Endodermal cell (in vitro differentiated cells): ENCODE measurements at regions not wholly inside any gene's neighbourhood (a gene's known extent, or its start where the extent isn't known, plus 50 kb on each side); places are given as distances from the start of the nearest gene placed in this dataset.

Experiments
- DNase-seq: peaks from one replicate; pipeline ENCODE4 v3.0.0-alpha.2; 2017
- H3K27ac ChIP-seq: 2 replicates; pipeline ENCODE4 v1.5.1; 2013; ENCODE audit warnings: mild to moderate bottlenecking, low read depth, low read length, moderate library complexity
- H3K27me3 ChIP-seq: 2 replicates; pipeline ENCODE4 v1.6.1; 2013; ENCODE audit warnings: mild to moderate bottlenecking, low read length, moderate library complexity; ENCODE audit not compliant: insufficient read depth, control insufficient read depth, poor library complexity, severe bottlenecking
- H3K36me3 ChIP-seq: 2 replicates; pipeline ENCODE4 v1.7.0; 2013; ENCODE audit warnings: mild to moderate bottlenecking, low read length, moderate library complexity; ENCODE audit not compliant: control insufficient read depth, insufficient read depth
- H3K4me1 ChIP-seq: one replicate; pipeline ENCODE4 v1.7.0; 2013; ENCODE audit warnings: low read length; ENCODE audit not compliant: control insufficient read depth, insufficient read depth
- H3K4me3 ChIP-seq: 2 replicates; pipeline ENCODE4 v1.5.1; 2013; ENCODE audit warnings: mild to moderate bottlenecking, low read length, moderate library complexity
- H3K9ac ChIP-seq: 2 replicates; pipeline ENCODE4 v1.6.1; 2013; ENCODE audit warnings: mild to moderate bottlenecking, low read length, moderate library complexity; ENCODE audit not compliant: poor library complexity, severe bottlenecking; ENCODE audit errors: extremely low read depth
- H3K9me3 ChIP-seq: 2 replicates; pipeline ENCODE4 v1.6.1; 2013; ENCODE audit warnings: mild to moderate bottlenecking, low read length, moderate library complexity; ENCODE audit not compliant: control insufficient read depth
- H3K27ac Mint-ChIP-seq: 2 replicates; pipeline ENCODE4 v1.8.0; 2020; ENCODE audit warnings: mixed read lengths
- H3K27me3 Mint-ChIP-seq: 2 replicates; pipeline ENCODE4 v1.8.0; 2021; ENCODE audit warnings: mild to moderate bottlenecking, mixed read lengths; ENCODE audit not compliant: insufficient read depth
- H3K36me3 Mint-ChIP-seq: 2 replicates; pipeline ENCODE4 v1.8.0; 2020; ENCODE audit warnings: low read depth, mixed read lengths
- H3K4me1 Mint-ChIP-seq: 2 replicates; pipeline ENCODE4 v1.8.0; 2020; ENCODE audit warnings: mixed read lengths
- H3K4me3 Mint-ChIP-seq: 2 replicates; pipeline ENCODE4 v1.8.0; 2020; ENCODE audit warnings: mild to moderate bottlenecking, moderate library complexity, mixed read lengths
- H3K9me3 Mint-ChIP-seq: 2 replicates; pipeline ENCODE4 v1.8.0; 2020; ENCODE audit warnings: mild to moderate bottlenecking, mixed read lengths
- WGBS, 2 experiments: methylation state at CpG; one replicate each; pipeline versions ENCODE4 v1.1.5 to v1.1.7; 2013; ENCODE audit warnings: missing lambda C conversion rate in 2 of 2, mixed read lengths in 1 of 2; ENCODE audit not compliant: insufficient coverage in 1 of 2, insufficient read length in 1 of 2; 5-methylcytosine and 5-hydroxymethylcytosine counted together
- TF ChIP-seq, protein P1 (sequence below): fragments of 200-600 bp; sonication (generic); conservative IDR thresholded peaks from 2 replicates; pipeline ENCODE4 v1.5.0; 2021; ENCODE audit warnings: antibody characterized with exemption, mild to moderate bottlenecking

DNA sequence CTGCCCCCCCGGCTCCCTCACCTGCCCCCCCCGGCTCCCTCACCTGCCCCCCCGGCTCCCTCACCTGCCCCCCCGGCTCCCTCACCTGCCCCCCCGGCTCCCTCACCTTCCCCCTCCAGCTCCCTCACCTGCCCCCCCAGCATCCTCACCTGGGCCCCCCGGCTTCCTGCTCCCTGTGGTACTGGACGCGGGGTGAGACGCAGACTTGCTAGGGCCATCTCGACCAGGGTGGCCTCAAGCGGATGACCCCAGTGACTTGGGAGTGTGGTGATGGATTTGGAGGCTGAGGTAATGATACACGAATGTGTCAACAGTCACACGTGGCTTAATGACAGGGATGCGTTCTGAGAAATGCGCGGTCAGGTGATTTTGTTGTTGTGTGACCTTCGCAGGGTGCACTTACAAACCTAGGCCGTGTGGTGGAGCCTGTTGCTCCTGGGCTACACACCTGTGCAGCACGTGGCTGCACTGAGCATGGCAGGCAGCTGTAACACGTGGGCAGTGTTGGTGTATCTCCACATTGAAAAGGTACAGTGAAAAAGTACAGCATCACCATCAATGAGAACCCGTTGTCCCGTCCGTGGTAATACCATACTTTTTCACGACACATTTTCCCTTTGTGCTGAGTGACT lies 197.8 kb downstream of the TEX29 start:
- Mint-ChIP-seq H3K27ac (peak overlapping the region; percentile 55), H3K9me3 (peaks cover 3% of the 10 kb centered on the region), H3K4me3 (no peak overlapping the region), H3K4me1 (no peaks in the 10 kb centered on the region), H3K36me3 (no peaks in the 10 kb centered on the region), H3K27me3 (peaks cover 4% of the 10 kb centered on the region)
- Histone ChIP-seq H3K4me3 (no peak overlapping the region), H3K4me1 (no peaks in the 10 kb centered on the region), H3K27ac (no peak overlapping the region), H3K9ac (no peak overlapping the region), H3K9me3 (no peaks in the 10 kb centered on the region), H3K27me3 (no peaks in the 10 kb centered on the region), H3K36me3 (no peaks in the 10 kb centered on the region)
- DNase-seq: peak; percentile 66
- 84 to 89% methylated on average over 15 to 19 of the region's 24 CpGs for WGBS, 2 experiments
- TF ChIP-seq, protein P1, sequence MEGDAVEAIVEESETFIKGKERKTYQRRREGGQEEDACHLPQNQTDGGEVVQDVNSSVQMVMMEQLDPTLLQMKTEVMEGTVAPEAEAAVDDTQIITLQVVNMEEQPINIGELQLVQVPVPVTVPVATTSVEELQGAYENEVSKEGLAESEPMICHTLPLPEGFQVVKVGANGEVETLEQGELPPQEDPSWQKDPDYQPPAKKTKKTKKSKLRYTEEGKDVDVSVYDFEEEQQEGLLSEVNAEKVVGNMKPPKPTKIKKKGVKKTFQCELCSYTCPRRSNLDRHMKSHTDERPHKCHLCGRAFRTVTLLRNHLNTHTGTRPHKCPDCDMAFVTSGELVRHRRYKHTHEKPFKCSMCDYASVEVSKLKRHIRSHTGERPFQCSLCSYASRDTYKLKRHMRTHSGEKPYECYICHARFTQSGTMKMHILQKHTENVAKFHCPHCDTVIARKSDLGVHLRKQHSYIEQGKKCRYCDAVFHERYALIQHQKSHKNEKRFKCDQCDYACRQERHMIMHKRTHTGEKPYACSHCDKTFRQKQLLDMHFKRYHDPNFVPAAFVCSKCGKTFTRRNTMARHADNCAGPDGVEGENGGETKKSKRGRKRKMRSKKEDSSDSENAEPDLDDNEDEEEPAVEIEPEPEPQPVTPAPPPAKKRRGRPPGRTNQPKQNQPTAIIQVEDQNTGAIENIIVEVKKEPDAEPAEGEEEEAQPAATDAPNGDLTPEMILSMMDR: peak; percentile 57

- Histone ChIP-seq H3K27me3 (no peaks in the 10 kb centered on the region), H3K4me3 (no peak overlapping the region), H3K27ac (no peak overlapping the region), H3K9ac (no peak overlapping the region), H3K9me3 (no peaks in the 10 kb centered on the region), H3K36me3 (no peaks in the 10 kb centered on the region), H3K4me1 (no peaks in the 10 kb centered on the region)
- Mint-ChIP-seq H3K4me1 (no peaks in the 10 kb centered on the region), H3K36me3 (no peaks in the 10 kb centered on the region), H3K9me3 (peaks cover 3% of the 10 kb centered on the region), H3K27me3 (peaks cover 4% of the 10 kb centered on the region), H3K27ac (no peak overlapping the region), H3K4me3 (no peak overlapping the region)
- DNase-seq: no peak
- 89% methylated on average over 5 to 8 of the region's 8 CpGs for whole genome bisulfite sequencing, 2 experiments
- TF ChIP-seq, protein P1: no peak
Measured at GRCh38 chr13:111519041-111519440, 198.6 kb downstream of the TEX29 start.

DNA sequence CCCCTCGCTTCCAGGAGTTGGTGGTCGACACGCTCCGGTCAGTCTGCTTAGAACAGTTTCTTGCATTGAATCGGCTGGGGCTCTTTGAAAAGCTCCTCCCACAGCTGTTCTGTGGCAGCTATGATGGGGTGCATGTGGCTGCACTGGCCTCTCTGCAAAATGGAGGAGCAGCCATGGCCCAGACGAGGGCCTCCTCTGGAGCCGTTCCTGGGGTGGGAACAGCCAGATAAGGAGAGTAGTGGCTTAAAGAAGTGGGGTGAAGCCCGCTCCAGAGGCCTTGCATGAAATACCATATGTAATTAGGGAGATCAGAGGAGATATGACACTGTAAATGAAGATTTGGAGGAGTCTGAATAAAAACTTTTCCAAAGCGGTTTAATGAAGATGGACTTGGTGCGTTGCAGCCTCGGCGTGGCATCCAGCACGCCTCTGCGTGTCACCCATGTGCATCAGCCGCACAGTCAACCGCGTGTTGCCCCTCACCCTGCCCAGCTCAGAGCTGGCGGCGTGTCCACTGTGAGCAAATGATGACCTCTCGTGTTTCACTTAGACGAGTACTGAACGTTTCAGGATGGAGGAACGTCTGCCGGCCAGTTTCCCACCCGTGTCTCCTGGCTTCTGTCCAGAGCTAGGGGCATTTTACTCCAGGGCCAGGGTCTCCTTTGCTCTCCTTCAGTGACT lies 199.2 kb downstream of the TEX29 start:
- H3K36me3 ChIP-seq: no peaks in the 10 kb centered on the region
- WGBS, 2 experiments: 92 to 95% methylated on average over 25 of the region's 25 CpGs
- Mint-ChIP-seq H3K9me3 (peaks cover 3% of the 10 kb centered on the region), H3K27me3 (peaks cover 4% of the 10 kb centered on the region), H3K4me1 (no peaks in the 10 kb centered on the region), H3K36me3 (no peaks in the 10 kb centered on the region), H3K27ac (no peak overlapping the region), H3K4me3 (no peak overlapping the region)
- no peaks in the 10 kb centered on the region for H3K9me3 ChIP-seq
- H3K27ac ChIP-seq: no peak overlapping the region
- TF ChIP-seq, protein P1: no peak
- H3K4me3 ChIP-seq: no peak overlapping the region
- no peak for DNase-seq
- no peak overlapping the region for H3K9ac ChIP-seq
- H3K4me1 ChIP-seq: no peaks in the 10 kb centered on the region
- H3K27me3 ChIP-seq: no peaks in the 10 kb centered on the region
